H1 (cell line): ENCODE measurements at regions not wholly inside any gene's neighbourhood (a gene's known extent, or its start where the extent isn't known, plus 50 kb on each side); places are given as distances from the start of the nearest gene placed in this dataset.

Source experiments
- EZH2 ChIP-seq: fragments of 200-600 bp; sonication (generic); IDR thresholded peaks from 2 replicates; pipeline ENCODE4 v1.7.1; 2012; ENCODE audit warnings: low read depth, mild to moderate bottlenecking, moderate library complexity, low read length, inconsistent platforms; ENCODE audit not compliant: severe bottlenecking
- TF ChIP-seq, protein P1 (sequence below): IDR thresholded peaks from 2 replicates; pipeline ENCODE4 v1.6.1; 2012; ENCODE audit warnings: inconsistent platforms

DNA sequence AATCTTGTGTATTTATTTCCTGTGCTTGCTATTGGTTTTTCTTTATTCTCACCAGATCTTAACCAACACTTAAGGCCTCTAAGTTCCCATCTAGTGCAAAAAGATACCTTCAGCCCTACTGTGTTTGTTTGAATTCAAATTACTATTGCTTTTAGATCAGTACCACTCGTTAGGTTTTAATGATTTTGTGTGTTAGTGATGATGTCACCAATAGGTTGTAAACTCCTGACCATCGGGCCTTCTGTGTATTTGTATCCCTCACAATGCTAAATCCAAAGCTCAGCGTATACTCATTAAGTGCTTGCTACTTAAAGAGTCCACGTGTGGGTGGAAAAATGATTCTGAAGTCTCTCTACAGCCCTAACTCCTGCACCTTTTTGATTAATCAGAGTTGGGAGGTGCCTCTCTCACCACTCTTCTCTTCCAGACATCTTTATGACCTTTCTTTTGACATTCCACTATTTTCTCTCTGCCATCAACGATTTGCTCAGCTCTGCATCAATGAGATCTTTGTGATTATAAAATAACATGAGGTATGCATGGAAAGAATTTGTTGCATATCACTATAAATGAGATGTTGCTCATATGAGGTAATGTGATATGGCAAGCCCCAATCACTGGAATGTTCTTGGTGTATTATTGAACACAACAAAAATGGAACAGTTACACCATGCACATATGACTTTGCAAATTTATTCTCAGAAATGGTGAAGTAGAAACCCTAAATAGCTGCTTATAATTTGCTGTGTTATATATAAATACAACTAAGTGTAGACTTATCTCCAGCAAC is 55.1 kb upstream of the LAMA2 start:
- TF ChIP-seq EZH2 = no peak
- TF ChIP-seq, protein P1, sequence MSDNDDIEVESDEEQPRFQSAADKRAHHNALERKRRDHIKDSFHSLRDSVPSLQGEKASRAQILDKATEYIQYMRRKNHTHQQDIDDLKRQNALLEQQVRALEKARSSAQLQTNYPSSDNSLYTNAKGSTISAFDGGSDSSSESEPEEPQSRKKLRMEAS = no peak
